Astrocyte (in vitro differentiated cells and primary cell): ENCODE measurements at regions not wholly inside any gene's neighbourhood (a gene's known extent, or its start where the extent isn't known, plus 50 kb on each side); places are given as distances from the start of the nearest gene placed in this dataset.

Experiments used
- DNase-seq: peaks from one replicate; pipeline ENCODE4 v3.0.0-alpha.2; 2010; ENCODE audit warnings: low read depth
- FAIRE-seq: peaks from 2 replicates; lab custom pipeline; 2011; peaks lifted over from hg19 to GRCh38; lab: Jason Lieb, UNC
- H2AFZ ChIP-seq: 2 replicates; pipeline ENCODE4 v1.6.0; 2012; ENCODE audit warnings: low read depth, low read length, inconsistent platforms
- H3K27ac ChIP-seq: 2 replicates; pipeline ENCODE4 v1.5.1; 2011; ENCODE audit warnings: low read depth, low read length, inconsistent platforms
- H3K27me3 ChIP-seq: 2 replicates; pipeline ENCODE4 v1.6.0; 2011; ENCODE audit warnings: low read length, inconsistent platforms; ENCODE audit not compliant: insufficient read depth
- H3K36me3 ChIP-seq: 2 replicates; pipeline ENCODE4 v1.5.1; 2011; ENCODE audit warnings: low read length, inconsistent platforms; ENCODE audit not compliant: insufficient read depth
- H3K4me1 ChIP-seq: 2 replicates; pipeline ENCODE4 v1.5.1; 2011; ENCODE audit warnings: low read length, inconsistent platforms; ENCODE audit not compliant: insufficient read depth
- H3K4me2 ChIP-seq: 2 replicates; pipeline ENCODE4 v1.6.0; 2012; ENCODE audit warnings: low read length, inconsistent platforms
- H3K4me3 ChIP-seq: 2 replicates; pipeline ENCODE4 v1.5.1; 2011; ENCODE audit warnings: low read depth, mild to moderate bottlenecking, low read length, inconsistent platforms; ENCODE audit not compliant: insufficient read depth
- H3K79me2 ChIP-seq: 2 replicates; pipeline ENCODE4 v1.6.0; 2012; ENCODE audit warnings: mild to moderate bottlenecking, low read length, inconsistent platforms; ENCODE audit not compliant: insufficient read depth
- H3K9ac ChIP-seq: 2 replicates; pipeline ENCODE4 v1.6.0; 2012; ENCODE audit warnings: mild to moderate bottlenecking, low read length, inconsistent platforms
- H3K9me3 ChIP-seq: 2 replicates; pipeline ENCODE4 v1.5.1; 2012; ENCODE audit warnings: low read depth, mild to moderate bottlenecking, low read length, inconsistent platforms; ENCODE audit not compliant: insufficient read depth
- H4K20me1 ChIP-seq: 2 replicates; pipeline ENCODE4 v1.6.0; 2012; ENCODE audit warnings: low read length, inconsistent platforms; ENCODE audit not compliant: insufficient read depth
- H3K27ac Mint-ChIP-seq: one replicate; pipeline ENCODE4 v1.8.0; 2021; ENCODE audit warnings: mild to moderate bottlenecking, mixed read lengths; ENCODE audit not compliant: unreplicated experiment
- H3K27me3 Mint-ChIP-seq: one replicate; pipeline ENCODE4 v1.8.0; 2021; ENCODE audit warnings: low read depth, mixed read lengths; ENCODE audit not compliant: unreplicated experiment
- H3K36me3 Mint-ChIP-seq: one replicate; pipeline ENCODE4 v1.8.0; 2021; ENCODE audit warnings: low read depth, mixed read lengths; ENCODE audit not compliant: unreplicated experiment
- H3K4me1 Mint-ChIP-seq: one replicate; pipeline ENCODE4 v1.8.0; 2021; ENCODE audit warnings: low read depth, mixed read lengths; ENCODE audit not compliant: unreplicated experiment
- H3K4me3 Mint-ChIP-seq: one replicate; pipeline ENCODE4 v1.8.0; 2021; ENCODE audit warnings: mild to moderate bottlenecking, moderate library complexity, mixed read lengths; ENCODE audit not compliant: unreplicated experiment
- H3K9me3 Mint-ChIP-seq: one replicate; pipeline ENCODE4 v1.8.0; 2021; ENCODE audit warnings: mild to moderate bottlenecking, mixed read lengths; ENCODE audit not compliant: unreplicated experiment
- CTCF ChIP-seq: IDR thresholded peaks from 2 replicates; pipeline ENCODE4 v1.5.1; 2011; ENCODE audit warnings: low read depth, mild to moderate bottlenecking, inconsistent platforms, low read length, moderate library complexity; ENCODE audit not compliant: insufficient read depth
- EZH2 ChIP-seq: IDR thresholded peaks from 2 replicates; pipeline ENCODE4 v1.6.1; 2012; ENCODE audit warnings: mild to moderate bottlenecking, low read length, inconsistent platforms; ENCODE audit not compliant: insufficient read depth

GRCh38 chr12:105587237-105587636 lies 256.7 kb downstream of the C12orf75 start:
- Histone ChIP-seq H4K20me1 (no peaks in the 10 kb centered on the region), H3K9me3 (no peaks in the 10 kb centered on the region), H3K4me1 (no peaks in the 10 kb centered on the region), H3K4me3 (no peak overlapping the region), H3K79me2 (no peaks in the 10 kb centered on the region), H3K27me3 (no peaks in the 10 kb centered on the region), H2AFZ (no peak overlapping the region), H3K9ac (no peak overlapping the region), H3K4me2 (no peak overlapping the region), H3K27ac (no peak overlapping the region), H3K36me3 (no peaks in the 10 kb centered on the region)
- DNase-seq (no peak), FAIRE-seq (no peak)
- Mint-ChIP-seq H3K9me3 (no peaks in the 10 kb centered on the region), H3K36me3 (no peaks in the 10 kb centered on the region), H3K27me3 (no peaks in the 10 kb centered on the region), H3K4me3 (no peak overlapping the region), H3K27ac (no peak overlapping the region), H3K4me1 (peaks cover 2% of the 10 kb centered on the region)
- TF ChIP-seq EZH2 (no peak), CTCF (no peak)

- no peak overlapping the region for H3K9ac ChIP-seq
- DNase-seq (no peak), FAIRE-seq (no peak)
These were observed 257.6 kb downstream of the C12orf75 start for GRCh38 chr12:105588106-105588505.

GRCh38 chr12:105590571-105590970 lies 260.1 kb downstream of the C12orf75 start:
- Mint-ChIP-seq H3K27ac (no peak overlapping the region), H3K36me3 (no peaks in the 10 kb centered on the region), H3K27me3 (peaks cover 6% of the 10 kb centered on the region), H3K4me1 (no peaks in the 10 kb centered on the region), H3K9me3 (peaks cover 2% of the 10 kb centered on the region), H3K4me3 (no peak overlapping the region)
- H3K79me2 ChIP-seq = no peaks in the 10 kb centered on the region
- H3K4me2 ChIP-seq = no peak overlapping the region
- H3K27ac ChIP-seq = no peak overlapping the region
- TF ChIP-seq EZH2 (no peak), CTCF (no peak)
- H3K4me3 ChIP-seq = no peak overlapping the region
- no peaks in the 10 kb centered on the region for H3K27me3 ChIP-seq
- H3K36me3 ChIP-seq = no peaks in the 10 kb centered on the region
- no peaks in the 10 kb centered on the region for H3K9me3 ChIP-seq
- no peak overlapping the region for H3K9ac ChIP-seq
- no peaks in the 10 kb centered on the region for H3K4me1 ChIP-seq
- FAIRE-seq (no peak), DNase-seq (no peak)
- H2AFZ ChIP-seq = no peak overlapping the region
- H4K20me1 ChIP-seq = no peaks in the 10 kb centered on the region

More at GRCh38 chr12:105588106-105588505, 257.6 kb downstream of the C12orf75 start:
- Histone ChIP-seq H3K36me3 (no peaks in the 10 kb centered on the region), H3K79me2 (no peaks in the 10 kb centered on the region), H4K20me1 (no peaks in the 10 kb centered on the region), H3K9me3 (no peaks in the 10 kb centered on the region), H3K4me1 (no peaks in the 10 kb centered on the region), H3K4me2 (no peak overlapping the region), H3K27me3 (no peaks in the 10 kb centered on the region), H3K27ac (no peak overlapping the region), H3K4me3 (no peak overlapping the region), H2AFZ (no peak overlapping the region)
- H3K9me3 Mint-ChIP-seq = peaks cover 2% of the 10 kb centered on the region
- no peaks in the 10 kb centered on the region for H3K36me3 Mint-ChIP-seq
- peaks cover 2% of the 10 kb centered on the region for H3K4me1 Mint-ChIP-seq
- H3K4me3 Mint-ChIP-seq = no peak overlapping the region
- H3K27ac Mint-ChIP-seq = no peak overlapping the region
- H3K27me3 Mint-ChIP-seq = peaks cover 2% of the 10 kb centered on the region
- TF ChIP-seq EZH2 = no peak
